ENCODE measurements at regions not wholly inside any gene's neighbourhood (a gene's known extent, or its start where the extent isn't known, plus 50 kb on each side); places are given as distances from the start of the nearest gene placed in this dataset.

GRCh38 chr7:46344533-46344932 is 423.5 kb upstream of the IGFBP3 start:
- no peaks in the 10 kb centered on the region for H3K4me1 ChIP-seq (replicated peaks in 1 of 4; ENCODE audit: control insufficient read depth in 3 of 4, insufficient read depth in 4 of 4, low read length in 3 of 4)
- POLR2A ChIA-PET (ENCODE audit: partially characterized antibody) = no interaction called here
- H3K18ac ChIP-seq (ENCODE audit: extremely low read depth, low read length) = no peak overlapping the region
- H3K56ac ChIP-seq (replicated peaks; ENCODE audit: insufficient read length, low read depth, low read length) = no peak overlapping the region
- H3K27ac ChIP-seq (ENCODE audit: low read depth, low read length) = no peak overlapping the region
- H3K79me1 ChIP-seq (ENCODE audit: low read depth, low read length) = no peaks in the 10 kb centered on the region
- no peak overlapping the region for H2AK5ac ChIP-seq (ENCODE audit: low read depth, low read length)
- H4K8ac ChIP-seq (ENCODE audit: extremely low read depth, insufficient read depth, low read length) = no peak overlapping the region
- no peak overlapping the region for H2BK5ac ChIP-seq (ENCODE audit: low read depth, low read length)
- no peaks in the 10 kb centered on the region for H3K23me2 ChIP-seq (ENCODE audit: low read depth, low read length)
- H3K79me2 ChIP-seq (ENCODE audit: control insufficient read depth in 1 of 2, insufficient read depth in 2 of 2, low read length in 2 of 2) = no peaks in the 10 kb centered on the region
- H3K4me3 ChIP-seq (ENCODE audit: extremely low read depth in 1 of 4, insufficient read depth in 2 of 4, low read depth in 3 of 4, low read length in 4 of 4) = no peak overlapping the region
- H3K23ac ChIP-seq (ENCODE audit: insufficient read length) = no peak overlapping the region
- H3K9me3 ChIP-seq (ENCODE audit: insufficient read depth in 2 of 2, low read depth in 1 of 2, low read length in 1 of 2) = no peaks in the 10 kb centered on the region; a peak in 1 of 4 replicates
- no peak overlapping the region for H4K5ac ChIP-seq (ENCODE audit: insufficient read length, low read depth, low read length)
- CTCF ChIA-PET (ENCODE audit: partially characterized antibody) = interaction anchor here (0.9 to 16.8 kb wide), 6 partner anchors 7 to 756 kb away, joined by 3 to 242 read pairs (median 3); partner anchors contain the start of gene IGFBP3
- no peak for DNase-seq (ENCODE audit: low read depth in 1 of 2, low spot score in 2 of 2)
- no peak overlapping the region for H2AFZ ChIP-seq (ENCODE audit: low read length)
- no peaks in the 10 kb centered on the region for H3K36me3 ChIP-seq (ENCODE audit: control insufficient read depth in 2 of 4, insufficient read depth in 4 of 4, low read length in 3 of 4)
- WGBS, 2 experiments (ENCODE audit: extremely low coverage in 1 of 2, insufficient coverage in 1 of 2, insufficient read length in 1 of 2, insufficient replicate concordance in 2 of 2, low coverage in 1 of 2, low lambda C conversion rate in 2 of 2, missing lambda C conversion rate in 1 of 2) = 96% methylated on average over 4 of the region's 4 CpGs; no CpG with 5 or more reads in 1 of the 2 experiments
- H2BK15ac ChIP-seq (ENCODE audit: low read length) = no peak overlapping the region
- no peak overlapping the region for H3K4ac ChIP-seq (replicated peaks; ENCODE audit: insufficient read length, low read depth, low read length)
- H2BK120ac ChIP-seq (replicated peaks; ENCODE audit: low read depth, low read length) = no peak overlapping the region
- H3K9ac ChIP-seq (replicated peaks in 1 of 4; ENCODE audit: extremely low read depth in 1 of 4, low read depth in 3 of 4, low read length in 3 of 4) = no peak overlapping the region
- no peak for FAIRE-seq
- no peak overlapping the region for H2BK20ac ChIP-seq (ENCODE audit: low read length)
- no peaks in the 10 kb centered on the region for H3K27me3 ChIP-seq (replicated peaks in 1 of 4; ENCODE audit: control insufficient read depth in 3 of 4, extremely low read depth in 1 of 4, insufficient read depth in 3 of 4, low read length in 3 of 4)
- H4K91ac ChIP-seq (replicated peaks; ENCODE audit: insufficient read length, low read length) = no peak overlapping the region
- no peak overlapping the region for H2BK12ac ChIP-seq (ENCODE audit: low read depth, low read length)
- no peaks in the 10 kb centered on the region for H4K20me1 ChIP-seq (replicated peaks in 1 of 2; ENCODE audit: control insufficient read depth in 1 of 2, insufficient read depth in 2 of 2, low read length in 2 of 2)
- H3K4me2 ChIP-seq (ENCODE audit: insufficient read depth in 1 of 2, low read depth in 2 of 2, low read length in 2 of 2) = no peak overlapping the region
- TF ChIP-seq ATF3 (IDR thresholded peaks at IDR 0.05; ENCODE audit: insufficient read depth, low read depth, low read length) (no peak), GABPA (IDR thresholded peaks at IDR 0.05; ENCODE audit: borderline replicate concordance, insufficient read depth, low read length) (no peak), SRF (IDR thresholded peaks at IDR 0.05; ENCODE audit: low read depth, low read length) (no peak), BCL11A (IDR thresholded peaks at IDR 0.05; ENCODE audit: low read depth in 2 of 2, low read length in 2 of 2) (no peak), TBP (IDR thresholded peaks at IDR 0.05; ENCODE audit: low read depth, low read length) (no peak), CREB1 (IDR thresholded peaks at IDR 0.05) (no peak), BRCA1 (IDR thresholded peaks at IDR 0.05; ENCODE audit: low read depth, low read length) (no peak), RFX5 (IDR thresholded peaks at IDR 0.05; ENCODE audit: borderline replicate concordance, low read depth, low read length) (no peak), CTCF (IDR thresholded peaks at IDR 0.05; ENCODE audit: control extremely low read depth in 1 of 3, insufficient read depth in 1 of 3, low read depth in 1 of 3, low read length in 3 of 3) (no peak), EZH2 (IDR thresholded peaks at IDR 0.05; ENCODE audit: low read depth, low read length, severe bottlenecking) (no peak)
- H3K14ac ChIP-seq (ENCODE audit: insufficient read length) = no peak overlapping the region

Data from H1 (cell line).